ENCODE measurements at regions not wholly inside any gene's neighbourhood (a gene's known extent, or its start where the extent isn't known, plus 50 kb on each side); places are given as distances from the start of the nearest gene placed in this dataset.

- DNase-seq = no peak
Observed at GRCh38 chr6:164546263-164546662, 763.1 kb downstream of the C6orf118 start.

GRCh38 chr6:164534070-164534766 is 775.2 kb downstream of the C6orf118 start:
- DNase-seq = no peak

- DNase-seq = no peak
Observed at GRCh38 chr6:164533045-164533362, 776.4 kb downstream of the C6orf118 start.

- no peak for DNase-seq
Observed at GRCh38 chr6:164532198-164533044, 777.0 kb downstream of the C6orf118 start.

GRCh38 chr6:164531736-164532135 is 777.7 kb downstream of the C6orf118 start:
- DNase-seq = no peak

- no peak for DNase-seq
Observed at GRCh38 chr6:164528539-164528938, 780.9 kb downstream of the C6orf118 start.

- no peak for DNase-seq
Observed at GRCh38 chr6:164523087-164523654, 786.2 kb downstream of the C6orf118 start.

- DNase-seq = no peak
Observed at GRCh38 chr6:164520916-164521315, 788.5 kb downstream of the C6orf118 start.

- no peak for DNase-seq
Observed at GRCh38 chr6:164507206-164507940, 802.0 kb downstream of the C6orf118 start.

- DNase-seq = no peak
Observed at GRCh38 chr6:164505425-164505824, 804.0 kb downstream of the C6orf118 start.

GRCh38 chr6:164502833-164503232 is 806.6 kb downstream of the C6orf118 start:
- no peak for DNase-seq

GRCh38 chr6:164495882-164496495 is 813.4 kb downstream of the C6orf118 start:
- no peak for DNase-seq

- no peak for DNase-seq
Observed at GRCh38 chr6:164478426-164478825, 831.0 kb downstream of the C6orf118 start.

- DNase-seq = no peak
Observed at GRCh38 chr6:164477790-164478189, 831.6 kb downstream of the C6orf118 start.

- no peak for DNase-seq
Observed at GRCh38 chr6:164477101-164477500, 832.3 kb downstream of the C6orf118 start.

- no peak for DNase-seq
Observed at GRCh38 chr6:164469276-164469949, 840.0 kb downstream of the C6orf118 start.

GRCh38 chr6:164455835-164456234 is 853.6 kb downstream of the C6orf118 start:
- no peak for DNase-seq

GRCh38 chr6:164453835-164454234 is 855.6 kb downstream of the C6orf118 start:
- DNase-seq = no peak

GRCh38 chr6:164442572-164442971 is 866.8 kb downstream of the C6orf118 start:
- no peak for DNase-seq

- no peak for DNase-seq
Observed at GRCh38 chr6:164439331-164439730, 870.1 kb downstream of the C6orf118 start.

- no peak for DNase-seq
Observed at GRCh38 chr6:164436976-164437375, 872.4 kb downstream of the C6orf118 start.

- no peak for DNase-seq
Observed at GRCh38 chr6:164427728-164428402, 881.5 kb downstream of the C6orf118 start.
